ENCODE measurements at regions not wholly inside any gene's neighbourhood (a gene's known extent, or its start where the extent isn't known, plus 50 kb on each side); places are given as distances from the start of the nearest gene placed in this dataset.

- Histone ChIP-seq H3K4me1 (ENCODE audit: control insufficient read depth, insufficient read depth, low read length) (no peaks in the 10 kb centered on the region), H3K27ac (ENCODE audit: control insufficient read depth, insufficient read depth) (no peak overlapping the region), H3K4me3 (no peak overlapping the region), H3K4me2 (ENCODE audit: control insufficient read depth, insufficient read depth) (no peak overlapping the region), H3K79me2 (ENCODE audit: control insufficient read depth, insufficient read depth, low read length) (no peaks in the 10 kb centered on the region), H3K9ac (ENCODE audit: control insufficient read depth, insufficient read depth, low read length) (no peak overlapping the region), H3K27me3 (replicated peaks in 1 of 2; ENCODE audit: control insufficient read depth in 2 of 2, insufficient read depth in 2 of 2, low read length in 1 of 2) (no peaks in the 10 kb centered on the region), H3K9me3 (replicated peaks; ENCODE audit: control insufficient read depth, insufficient read depth, low read length) (no peaks in the 10 kb centered on the region), H2AFZ (ENCODE audit: control insufficient read depth, low read depth, low read length) (no peak overlapping the region), H4K20me1 (ENCODE audit: control insufficient read depth, insufficient read depth) (no peaks in the 10 kb centered on the region), H3K36me3 (ENCODE audit: control insufficient read depth in 2 of 2, insufficient read depth in 2 of 2, low read length in 1 of 2) (no peaks in the 10 kb centered on the region)
- WGBS (ENCODE audit: insufficient coverage, insufficient replicate concordance, low lambda C conversion rate, missing lambda C conversion rate) = 79% methylated on average over 7 of the region's 7 CpGs
- in situ Hi-C loops (cut with MboI) (no loop called here), intact Hi-C loops (cut with micrococcal nuclease; ENCODE audit: unreplicated experiment) (no loop called here)
- ChIA-PET POLR2A (no interaction called here), CTCF (interaction anchor here (6.2 kb wide), 1 partner anchor 13 kb away, joined by 30 read pairs; no protein-coding TSS in a partner anchor), RAD21 (ENCODE audit: unreplicated experiment) (interaction anchor here (0.7 kb wide), 1 partner anchor 244 kb away, joined by 3 read pairs; no protein-coding TSS in a partner anchor), SMC1A (ENCODE audit: uncharacterized antibody, unreplicated experiment) (interaction anchor here (0.7 to 1.2 kb wide), 2 partner anchors 13 to 598 kb away, joined by 3 read pairs; no protein-coding TSS in a partner anchor)
- no peak for TF ChIP-seq PAX5 (IDR thresholded peaks at IDR 0.05; ENCODE audit: borderline replicate concordance, low read depth, low read length)
- no peak for TF ChIP-seq EZH2 (IDR thresholded peaks at IDR 0.05; ENCODE audit: borderline replicate concordance, control insufficient read depth, low read depth, low read length)
- TF ChIP-seq, protein P1, sequence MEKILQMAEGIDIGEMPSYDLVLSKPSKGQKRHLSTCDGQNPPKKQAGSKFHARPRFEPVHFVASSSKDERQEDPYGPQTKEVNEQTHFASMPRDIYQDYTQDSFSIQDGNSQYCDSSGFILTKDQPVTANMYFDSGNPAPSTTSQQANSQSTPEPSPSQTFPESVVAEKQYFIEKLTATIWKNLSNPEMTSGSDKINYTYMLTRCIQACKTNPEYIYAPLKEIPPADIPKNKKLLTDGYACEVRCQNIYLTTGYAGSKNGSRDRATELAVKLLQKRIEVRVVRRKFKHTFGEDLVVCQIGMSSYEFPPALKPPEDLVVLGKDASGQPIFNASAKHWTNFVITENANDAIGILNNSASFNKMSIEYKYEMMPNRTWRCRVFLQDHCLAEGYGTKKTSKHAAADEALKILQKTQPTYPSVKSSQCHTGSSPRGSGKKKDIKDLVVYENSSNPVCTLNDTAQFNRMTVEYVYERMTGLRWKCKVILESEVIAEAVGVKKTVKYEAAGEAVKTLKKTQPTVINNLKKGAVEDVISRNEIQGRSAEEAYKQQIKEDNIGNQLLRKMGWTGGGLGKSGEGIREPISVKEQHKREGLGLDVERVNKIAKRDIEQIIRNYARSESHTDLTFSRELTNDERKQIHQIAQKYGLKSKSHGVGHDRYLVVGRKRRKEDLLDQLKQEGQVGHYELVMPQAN (conservative IDR thresholded peaks at IDR 0.05) = no peak
- TF ChIP-seq, protein P2, sequence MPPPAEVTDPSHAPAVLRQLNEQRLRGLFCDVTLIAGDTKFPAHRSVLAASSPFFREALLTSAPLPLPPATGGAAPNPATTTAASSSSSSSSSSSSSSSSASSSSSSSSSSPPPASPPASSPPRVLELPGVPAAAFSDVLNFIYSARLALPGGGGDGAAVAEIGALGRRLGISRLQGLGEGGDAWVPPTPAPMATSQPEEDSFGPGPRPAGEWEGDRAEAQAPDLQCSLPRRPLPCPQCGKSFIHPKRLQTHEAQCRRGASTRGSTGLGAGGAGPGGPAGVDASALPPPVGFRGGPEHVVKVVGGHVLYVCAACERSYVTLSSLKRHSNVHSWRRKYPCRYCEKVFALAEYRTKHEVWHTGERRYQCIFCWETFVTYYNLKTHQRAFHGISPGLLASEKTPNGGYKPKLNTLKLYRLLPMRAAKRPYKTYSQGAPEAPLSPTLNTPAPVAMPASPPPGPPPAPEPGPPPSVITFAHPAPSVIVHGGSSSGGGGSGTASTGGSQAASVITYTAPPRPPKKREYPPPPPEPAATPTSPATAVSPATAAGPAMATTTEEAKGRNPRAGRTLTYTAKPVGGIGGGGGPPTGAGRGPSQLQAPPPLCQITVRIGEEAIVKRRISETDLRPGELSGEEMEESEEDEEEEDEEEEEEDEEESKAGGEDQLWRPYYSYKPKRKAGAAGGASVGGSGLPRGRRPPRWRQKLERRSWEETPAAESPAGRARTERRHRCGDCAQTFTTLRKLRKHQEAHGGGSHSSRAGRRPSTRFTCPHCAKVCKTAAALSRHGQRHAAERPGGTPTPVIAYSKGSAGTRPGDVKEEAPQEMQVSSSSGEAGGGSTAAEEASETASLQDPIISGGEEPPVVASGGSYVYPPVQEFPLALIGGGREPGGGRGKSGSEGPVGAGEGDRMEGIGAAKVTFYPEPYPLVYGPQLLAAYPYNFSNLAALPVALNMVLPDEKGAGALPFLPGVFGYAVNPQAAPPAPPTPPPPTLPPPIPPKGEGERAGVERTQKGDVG (CRISPR knock-in tag; IDR thresholded peaks at IDR 0.05) = no peak
- no peak for TF ChIP-seq SMARCA5 (IDR thresholded peaks at IDR 0.05)
- TF ChIP-seq KDM1A (IDR thresholded peaks at IDR 0.05; ENCODE audit: borderline replicate concordance) = no peak
- TF ChIP-seq RBBP5 (conservative IDR thresholded peaks at IDR 0.05) = no peak
- TF ChIP-seq SP1 (IDR thresholded peaks at IDR 0.05; ENCODE audit: low read depth, low read length) = no peak
- TF ChIP-seq, protein P3, sequence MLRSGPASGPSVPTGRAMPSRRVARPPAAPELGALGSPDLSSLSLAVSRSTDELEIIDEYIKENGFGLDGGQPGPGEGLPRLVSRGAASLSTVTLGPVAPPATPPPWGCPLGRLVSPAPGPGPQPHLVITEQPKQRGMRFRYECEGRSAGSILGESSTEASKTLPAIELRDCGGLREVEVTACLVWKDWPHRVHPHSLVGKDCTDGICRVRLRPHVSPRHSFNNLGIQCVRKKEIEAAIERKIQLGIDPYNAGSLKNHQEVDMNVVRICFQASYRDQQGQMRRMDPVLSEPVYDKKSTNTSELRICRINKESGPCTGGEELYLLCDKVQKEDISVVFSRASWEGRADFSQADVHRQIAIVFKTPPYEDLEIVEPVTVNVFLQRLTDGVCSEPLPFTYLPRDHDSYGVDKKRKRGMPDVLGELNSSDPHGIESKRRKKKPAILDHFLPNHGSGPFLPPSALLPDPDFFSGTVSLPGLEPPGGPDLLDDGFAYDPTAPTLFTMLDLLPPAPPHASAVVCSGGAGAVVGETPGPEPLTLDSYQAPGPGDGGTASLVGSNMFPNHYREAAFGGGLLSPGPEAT (IDR thresholded peaks at IDR 0.05; ENCODE audit: low read depth) = no peak
- TF ChIP-seq POU2F2 (IDR thresholded peaks at IDR 0.05; ENCODE audit: borderline replicate concordance, low read depth, low read length) = no peak
- no peak for TF ChIP-seq NR2C2 (IDR thresholded peaks at IDR 0.05; ENCODE audit: borderline replicate concordance, control insufficient read depth, insufficient read length, low read depth)
- TF ChIP-seq ZZZ3 (IDR thresholded peaks at IDR 0.05; ENCODE audit: control insufficient read depth, insufficient read length, low read depth) = no peak
- TF ChIP-seq SREBF1 (IDR thresholded peaks at IDR 0.05; ENCODE audit: low read length) = no peak
- TF ChIP-seq ZNF384 (IDR thresholded peaks at IDR 0.05; ENCODE audit: borderline replicate concordance, low read depth, low read length) = no peak
- TF ChIP-seq ZSCAN29 (IDR thresholded peaks at IDR 0.05) = no peak
- no peak for TF ChIP-seq GATAD2B (conservative IDR thresholded peaks at IDR 0.05; ENCODE audit: low read depth)
- TF ChIP-seq MTA3 (IDR thresholded peaks at IDR 0.05; ENCODE audit: borderline replicate concordance, low read length) = no peak
- DNase-seq (ENCODE audit: low read depth, low spot score) = no peak
- BruUV-seq (replicated peaks) = no TSS peak
- no peak for FAIRE-seq
- ATAC-seq = no peak
Observed at GRCh38 chr1:221448585-221449175, 293.2 kb downstream of the DUSP10 start.
